Spleen (tissue), 7 donors: ENCODE measurements at regions not wholly inside any gene's neighbourhood (a gene's known extent, or its start where the extent isn't known, plus 50 kb on each side); places are given as distances from the start of the nearest gene placed in this dataset.

Experiments used
- POLR2AphosphoS5 ChIP-seq, 3 donors: sonication (generic); formaldehyde crosslinking; IDR thresholded peaks; one replicate each; pipeline ENCODE4 v1.5.1; 2017; ENCODE audit warnings: antibody characterized with exemption in 3 of 3
- TF ChIP-seq, protein P1 (sequence below), 11 experiments: fragments of 200-600 bp in 7 of 11; fragments of 450-650 bp in 4 of 11; sonication (generic) in 4 of 11; IDR thresholded peaks in 8 of 11; conservative IDR thresholded peaks in 3 of 11; 1 replicate in 7 of 11; 2 replicates in 4 of 11; pipeline versions ENCODE4 v1.4.0 to v1.8.0; 2016 to 2021; ENCODE audit warnings: antibody characterized with exemption in 11 of 11, inconsistent platforms in 4 of 11, mild to moderate bottlenecking in 1 of 11
- donor health status: DM: no; HTN: no; CAD: no; lungs with moderate emphysema.
- donor health status: DM: no; HTN: no; CAD: no.
- donor health status: DM: no; HTN: no; CAD: no.

DNA sequence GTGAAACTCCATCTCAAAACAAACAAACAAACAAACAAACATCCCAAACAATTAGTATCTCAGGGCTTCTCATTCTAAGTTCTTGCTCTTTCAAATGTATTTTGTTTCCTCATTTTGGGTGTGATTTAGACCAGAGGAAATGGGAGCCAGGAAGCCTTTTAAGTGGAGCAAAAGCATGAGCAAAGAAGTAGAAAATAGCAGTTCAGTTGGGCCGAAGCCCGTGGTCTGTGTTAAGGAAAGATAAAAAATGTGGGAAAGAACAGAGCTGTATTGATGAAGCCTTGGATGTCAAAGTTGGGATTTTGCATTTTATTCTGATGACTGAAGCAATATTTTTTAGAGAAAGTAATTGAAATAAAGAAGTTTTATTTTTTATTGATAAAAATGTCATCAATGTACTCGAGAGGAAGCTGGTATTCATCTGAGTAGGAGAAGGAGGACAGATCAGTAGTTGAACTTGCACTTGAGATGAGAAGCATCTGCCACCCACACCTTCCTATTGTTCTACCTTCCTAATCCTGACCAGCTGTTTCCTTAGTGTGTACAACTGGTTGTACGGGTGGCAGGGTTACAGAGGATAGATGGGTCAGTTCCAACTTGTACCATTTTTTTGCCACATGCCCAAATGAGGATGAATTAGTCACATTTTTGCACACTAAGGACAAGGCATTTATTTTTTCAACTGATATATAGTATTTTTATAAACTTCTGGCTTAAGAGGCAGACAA is 56.1 kb downstream of the KIAA0408 start:
- TF ChIP-seq, protein P1, sequence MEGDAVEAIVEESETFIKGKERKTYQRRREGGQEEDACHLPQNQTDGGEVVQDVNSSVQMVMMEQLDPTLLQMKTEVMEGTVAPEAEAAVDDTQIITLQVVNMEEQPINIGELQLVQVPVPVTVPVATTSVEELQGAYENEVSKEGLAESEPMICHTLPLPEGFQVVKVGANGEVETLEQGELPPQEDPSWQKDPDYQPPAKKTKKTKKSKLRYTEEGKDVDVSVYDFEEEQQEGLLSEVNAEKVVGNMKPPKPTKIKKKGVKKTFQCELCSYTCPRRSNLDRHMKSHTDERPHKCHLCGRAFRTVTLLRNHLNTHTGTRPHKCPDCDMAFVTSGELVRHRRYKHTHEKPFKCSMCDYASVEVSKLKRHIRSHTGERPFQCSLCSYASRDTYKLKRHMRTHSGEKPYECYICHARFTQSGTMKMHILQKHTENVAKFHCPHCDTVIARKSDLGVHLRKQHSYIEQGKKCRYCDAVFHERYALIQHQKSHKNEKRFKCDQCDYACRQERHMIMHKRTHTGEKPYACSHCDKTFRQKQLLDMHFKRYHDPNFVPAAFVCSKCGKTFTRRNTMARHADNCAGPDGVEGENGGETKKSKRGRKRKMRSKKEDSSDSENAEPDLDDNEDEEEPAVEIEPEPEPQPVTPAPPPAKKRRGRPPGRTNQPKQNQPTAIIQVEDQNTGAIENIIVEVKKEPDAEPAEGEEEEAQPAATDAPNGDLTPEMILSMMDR (IDR thresholded peaks at IDR 0.05 in 8 of 11, conservative IDR thresholded peaks at IDR 0.05 in 3 of 11) = no peak
- no peak for TF ChIP-seq POLR2AphosphoS5 (IDR thresholded peaks at IDR 0.05)
